Peyer's patch (tissue), 4 donors: ENCODE measurements at regions not wholly inside any gene's neighbourhood (a gene's known extent, or its start where the extent isn't known, plus 50 kb on each side); places are given as distances from the start of the nearest gene placed in this dataset.
A peak's percentile ranks its signal among the peaks of the same experiment; 100 is the strongest.

Source experiments
- DNase-seq, 3 donors: peaks; one replicate each; pipeline ENCODE4 v3.0.0-alpha.2; 2017 to 2019
- H3K27ac ChIP-seq, 4 donors: fragments of 200-600 bp; sonication (generic); one replicate each; pipeline ENCODE4 v1.5.1; 2016 to 2019
- H3K27me3 ChIP-seq, 2 donors: fragments of 200-600 bp; sonication (generic); one replicate each; pipeline ENCODE4 v1.5.1; 2019
- H3K36me3 ChIP-seq, 3 donors: fragments of 200-600 bp; sonication (generic); one replicate each; pipeline ENCODE4 v1.5.1; 2016 to 2019
- H3K4me1 ChIP-seq, 4 donors: fragments of 200-600 bp; sonication (generic); one replicate each; pipeline ENCODE4 v1.5.1; 2016 to 2019
- H3K4me3 ChIP-seq, 4 donors: fragments of 200-600 bp; sonication (generic); 1 replicate in 3 of 4; 2 replicates in 1 of 4; pipeline ENCODE4 v1.5.1; 2016 to 2019; ENCODE audit warnings: mild to moderate bottlenecking in 1 of 4
- H3K9me3 ChIP-seq, 4 donors: fragments of 200-600 bp; sonication (generic); one replicate each; pipeline ENCODE4 v1.5.1; 2016 to 2019; ENCODE audit warnings: mild to moderate bottlenecking in 1 of 4
- CTCF ChIP-seq, 6 experiments: fragments of 450-650 bp in 4 of 6; fragments of 200-600 bp in 2 of 6; sonication (generic) in 1 of 6; IDR thresholded peaks; one replicate each; pipeline ENCODE4 v1.5.1; 2017 to 2019; ENCODE audit warnings: antibody characterized with exemption in 6 of 6, mild to moderate bottlenecking in 3 of 6, moderate library complexity in 1 of 6
- POLR2A ChIP-seq, 2 donors: fragments of 450-650 bp; IDR thresholded peaks; one replicate each; pipeline ENCODE4 v1.5.1; 2017; ENCODE audit warnings: antibody characterized with exemption in 2 of 2, mild to moderate bottlenecking in 2 of 2, moderate library complexity in 2 of 2

GRCh38 chr7:116138202-116138801 lies 72.0 kb upstream of the TES start:
- no peak for DNase-seq
- no peak overlapping the region for H3K27ac ChIP-seq
- no peak for TF ChIP-seq POLR2A (IDR thresholded peaks at IDR 0.05)
- TF ChIP-seq CTCF (IDR thresholded peaks at IDR 0.05), result peak; percentile 47 to 83 (median 75)
- H3K9me3 ChIP-seq, result no peaks in the 10 kb centered on the region
- H3K36me3 ChIP-seq, result no peaks in the 10 kb centered on the region
- H3K27me3 ChIP-seq, result no peaks in the 10 kb centered on the region
- no peaks in the 10 kb centered on the region for H3K4me1 ChIP-seq
- H3K4me3 ChIP-seq, result no peak overlapping the region

- TF ChIP-seq CTCF (IDR thresholded peaks at IDR 0.05) (no peak), POLR2A (IDR thresholded peaks at IDR 0.05) (no peak)
Measured at GRCh38 chr7:116139007-116139406, 71.3 kb upstream of the TES start.

GRCh38 chr7:116139807-116140206 lies 70.5 kb upstream of the TES start:
- H3K4me1 ChIP-seq, result no peaks in the 10 kb centered on the region
- H3K4me3 ChIP-seq, result no peak overlapping the region
- H3K27ac ChIP-seq, result no peak overlapping the region
- no peaks in the 10 kb centered on the region for H3K9me3 ChIP-seq
- no peaks in the 10 kb centered on the region for H3K27me3 ChIP-seq
- no peak for DNase-seq
- TF ChIP-seq POLR2A (IDR thresholded peaks at IDR 0.05), result no peak
- TF ChIP-seq CTCF (IDR thresholded peaks at IDR 0.05), result no peak
- H3K36me3 ChIP-seq, result no peaks in the 10 kb centered on the region

More at GRCh38 chr7:116139007-116139406, 71.3 kb upstream of the TES start:
- Histone ChIP-seq H3K36me3 (no peaks in the 10 kb centered on the region), H3K9me3 (no peaks in the 10 kb centered on the region), H3K4me1 (no peaks in the 10 kb centered on the region), H3K4me3 (no peak overlapping the region), H3K27me3 (no peaks in the 10 kb centered on the region), H3K27ac (no peak overlapping the region)
- no peak for DNase-seq

GRCh38 chr7:116142374-116142773 lies 68.0 kb upstream of the TES start:
- Histone ChIP-seq H3K36me3 (no peaks in the 10 kb centered on the region), H3K4me3 (no peak overlapping the region), H3K27me3 (no peaks in the 10 kb centered on the region), H3K27ac (no peak overlapping the region), H3K4me1 (no peaks in the 10 kb centered on the region), H3K9me3 (no peaks in the 10 kb centered on the region)
- no peak for DNase-seq
- TF ChIP-seq CTCF (IDR thresholded peaks at IDR 0.05), result no peak
- TF ChIP-seq POLR2A (IDR thresholded peaks at IDR 0.05), result no peak

GRCh38 chr7:116142850-116143249 lies 67.5 kb upstream of the TES start:
- Histone ChIP-seq H3K4me3 (no peak overlapping the region), H3K36me3 (no peaks in the 10 kb centered on the region), H3K9me3 (no peaks in the 10 kb centered on the region), H3K4me1 (no peaks in the 10 kb centered on the region), H3K27me3 (no peaks in the 10 kb centered on the region), H3K27ac (no peak overlapping the region)
- TF ChIP-seq CTCF (IDR thresholded peaks at IDR 0.05), result no peak
- TF ChIP-seq POLR2A (IDR thresholded peaks at IDR 0.05), result no peak
- peak in 2 of 3 donors; percentile 46 to 54 for DNase-seq
